ENCODE measurements at regions not wholly inside any gene's neighbourhood (a gene's known extent, or its start where the extent isn't known, plus 50 kb on each side); places are given as distances from the start of the nearest gene placed in this dataset.

DNA sequence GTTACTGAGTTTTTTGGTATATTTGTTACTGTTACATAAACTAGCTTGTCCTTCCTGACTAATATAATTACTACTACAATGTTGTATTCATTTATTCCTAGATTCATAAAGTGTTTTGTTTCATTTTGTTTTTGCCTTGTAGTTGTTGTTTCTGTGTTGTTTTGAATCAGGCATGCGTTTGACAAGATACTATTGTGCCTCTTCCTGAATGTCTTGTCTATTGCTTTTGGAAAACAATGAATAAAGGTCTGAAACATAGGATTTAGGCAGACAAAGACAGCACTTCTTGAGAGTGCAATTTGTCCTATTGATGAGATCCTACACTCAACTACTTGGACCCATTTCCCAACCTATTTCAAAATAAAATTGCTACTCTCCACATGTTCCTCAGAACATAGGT, 630.4 kb upstream of the BOD1L1 start:
- TF ChIP-seq, protein P1, sequence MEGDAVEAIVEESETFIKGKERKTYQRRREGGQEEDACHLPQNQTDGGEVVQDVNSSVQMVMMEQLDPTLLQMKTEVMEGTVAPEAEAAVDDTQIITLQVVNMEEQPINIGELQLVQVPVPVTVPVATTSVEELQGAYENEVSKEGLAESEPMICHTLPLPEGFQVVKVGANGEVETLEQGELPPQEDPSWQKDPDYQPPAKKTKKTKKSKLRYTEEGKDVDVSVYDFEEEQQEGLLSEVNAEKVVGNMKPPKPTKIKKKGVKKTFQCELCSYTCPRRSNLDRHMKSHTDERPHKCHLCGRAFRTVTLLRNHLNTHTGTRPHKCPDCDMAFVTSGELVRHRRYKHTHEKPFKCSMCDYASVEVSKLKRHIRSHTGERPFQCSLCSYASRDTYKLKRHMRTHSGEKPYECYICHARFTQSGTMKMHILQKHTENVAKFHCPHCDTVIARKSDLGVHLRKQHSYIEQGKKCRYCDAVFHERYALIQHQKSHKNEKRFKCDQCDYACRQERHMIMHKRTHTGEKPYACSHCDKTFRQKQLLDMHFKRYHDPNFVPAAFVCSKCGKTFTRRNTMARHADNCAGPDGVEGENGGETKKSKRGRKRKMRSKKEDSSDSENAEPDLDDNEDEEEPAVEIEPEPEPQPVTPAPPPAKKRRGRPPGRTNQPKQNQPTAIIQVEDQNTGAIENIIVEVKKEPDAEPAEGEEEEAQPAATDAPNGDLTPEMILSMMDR (IDR thresholded peaks at IDR 0.05 in 4 of 5, conservative IDR thresholded peaks at IDR 0.05 in 1 of 5): no peak
- TF ChIP-seq POLR2A (IDR thresholded peaks at IDR 0.05): no peak

Data from gastrocnemius medialis (tissue), 4 donors.